GM19467 (cell line): ENCODE measurements at regions not wholly inside any gene's neighbourhood (a gene's known extent, or its start where the extent isn't known, plus 50 kb on each side); places are given as distances from the start of the nearest gene placed in this dataset.

Source experiments
- ATAC-seq: cut with Tn5 transposase; IDR thresholded peaks from one replicate; pipeline ENCODE4 v1.9.1; 2021; ENCODE audit warnings: mild to moderate bottlenecking, moderate library complexity; ENCODE audit not compliant: unreplicated experiment

- no peak for ATAC-seq
Measured at GRCh38 chr13:77425705-77426104, 98.8 kb upstream of the MYCBP2 start.

DNA sequence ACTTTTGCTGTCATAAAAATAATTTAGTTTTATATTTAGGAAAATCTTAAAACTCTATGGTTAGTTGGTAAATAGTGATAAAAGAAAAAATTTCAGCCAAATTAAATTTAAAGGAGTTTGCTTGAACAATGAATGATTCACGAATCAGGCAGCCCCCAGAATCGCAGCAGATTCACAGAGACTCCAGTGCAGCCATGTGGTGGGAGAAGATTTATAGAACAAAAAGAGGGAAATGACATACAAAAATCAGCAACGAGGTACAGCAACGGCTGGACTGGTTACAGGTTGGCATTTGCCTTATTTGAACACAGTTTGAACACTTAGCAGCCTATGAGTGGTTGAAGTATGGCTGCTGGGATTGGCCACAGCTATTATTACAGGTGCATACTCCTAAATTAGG is 96.4 kb upstream of the MYCBP2 start:
- ATAC-seq = no peak

GRCh38 chr13:77422724-77423123 is 95.8 kb upstream of the MYCBP2 start:
- ATAC-seq = no peak

DNA sequence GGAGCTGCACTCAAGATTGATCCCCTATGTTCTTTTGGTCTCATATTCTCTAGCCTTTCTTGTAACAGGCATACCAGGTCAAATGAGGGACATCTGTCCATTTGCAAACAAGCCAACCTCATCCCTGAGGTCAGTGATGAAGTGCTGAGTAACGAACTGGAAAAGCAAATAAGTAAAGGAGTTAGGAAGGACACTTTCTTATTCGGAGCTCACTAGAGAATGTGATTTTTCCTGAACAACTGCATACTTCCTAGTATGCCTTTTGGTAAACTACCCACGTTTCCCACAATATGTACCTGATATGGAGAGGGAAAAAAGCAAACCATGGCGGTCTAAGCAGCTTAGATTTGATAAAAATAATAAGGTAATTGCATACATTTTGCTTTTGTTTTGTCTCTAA is 91.0 kb upstream of the MYCBP2 start:
- no peak for ATAC-seq

GRCh38 chr13:77416666-77417212 is 89.8 kb upstream of the MYCBP2 start:
- no peak for ATAC-seq

DNA sequence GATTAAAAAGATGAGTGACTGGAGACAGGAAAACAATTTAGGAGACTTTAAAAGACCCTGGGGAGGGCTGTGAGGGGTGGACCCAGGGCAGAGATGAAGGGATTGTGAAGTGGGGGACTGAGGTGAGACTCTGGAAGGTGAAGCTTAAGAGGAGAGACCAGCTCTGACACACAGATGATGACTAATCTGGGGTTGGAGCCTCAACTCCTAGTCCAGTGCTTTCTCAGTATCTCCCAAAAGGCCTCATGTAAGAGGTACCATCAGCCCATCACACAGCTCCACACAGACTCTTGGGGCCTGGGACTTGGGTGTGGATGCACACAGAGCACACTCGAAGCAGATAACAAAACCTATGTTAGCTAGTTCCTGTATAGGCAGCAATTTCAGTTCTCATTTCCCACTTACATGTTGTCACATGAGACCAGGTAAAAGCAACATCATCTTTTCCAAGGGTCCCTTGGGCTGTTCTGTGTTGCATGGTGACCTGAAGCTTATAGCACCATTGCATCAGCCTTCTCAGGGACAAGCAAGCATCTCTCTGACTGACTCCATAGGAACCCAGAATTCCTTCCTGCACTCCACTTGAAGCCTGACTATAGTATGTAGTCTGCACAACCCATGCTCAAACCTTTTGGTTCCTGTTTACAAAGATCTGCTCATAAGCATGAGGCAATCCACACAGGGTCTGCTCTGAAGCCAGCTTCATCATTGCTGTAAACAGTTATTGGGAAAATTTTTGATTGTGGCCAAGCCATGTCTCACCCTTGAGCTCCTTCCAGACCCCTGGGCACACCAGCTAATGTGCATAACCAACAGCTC is 88.6 kb upstream of the MYCBP2 start:
- peak; percentile 70 for ATAC-seq

DNA sequence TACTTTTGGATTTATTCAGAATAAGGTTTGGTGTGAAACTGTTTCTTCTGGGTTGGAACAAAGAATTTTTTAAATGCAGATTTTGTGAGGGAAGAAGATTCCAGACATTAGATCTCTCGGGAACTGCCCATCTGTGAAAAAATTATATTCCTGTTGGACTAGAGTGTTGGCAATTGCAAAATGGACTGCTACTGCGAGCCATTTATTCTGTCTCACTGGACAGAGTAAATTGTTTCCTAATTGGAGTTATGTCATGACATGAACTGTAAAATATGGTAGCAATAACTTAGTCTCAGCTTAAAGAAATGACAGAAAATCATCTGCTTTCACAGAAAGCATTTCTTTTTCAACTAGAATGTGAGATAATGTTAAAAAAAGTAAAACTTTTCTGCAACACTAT is 86.0 kb upstream of the MYCBP2 start:
- no peak for ATAC-seq

GRCh38 chr13:77412116-77412635 is 85.3 kb upstream of the MYCBP2 start:
- ATAC-seq = no peak

- ATAC-seq = no peak
Measured at GRCh38 chr13:77409412-77409811, 82.5 kb upstream of the MYCBP2 start.

DNA sequence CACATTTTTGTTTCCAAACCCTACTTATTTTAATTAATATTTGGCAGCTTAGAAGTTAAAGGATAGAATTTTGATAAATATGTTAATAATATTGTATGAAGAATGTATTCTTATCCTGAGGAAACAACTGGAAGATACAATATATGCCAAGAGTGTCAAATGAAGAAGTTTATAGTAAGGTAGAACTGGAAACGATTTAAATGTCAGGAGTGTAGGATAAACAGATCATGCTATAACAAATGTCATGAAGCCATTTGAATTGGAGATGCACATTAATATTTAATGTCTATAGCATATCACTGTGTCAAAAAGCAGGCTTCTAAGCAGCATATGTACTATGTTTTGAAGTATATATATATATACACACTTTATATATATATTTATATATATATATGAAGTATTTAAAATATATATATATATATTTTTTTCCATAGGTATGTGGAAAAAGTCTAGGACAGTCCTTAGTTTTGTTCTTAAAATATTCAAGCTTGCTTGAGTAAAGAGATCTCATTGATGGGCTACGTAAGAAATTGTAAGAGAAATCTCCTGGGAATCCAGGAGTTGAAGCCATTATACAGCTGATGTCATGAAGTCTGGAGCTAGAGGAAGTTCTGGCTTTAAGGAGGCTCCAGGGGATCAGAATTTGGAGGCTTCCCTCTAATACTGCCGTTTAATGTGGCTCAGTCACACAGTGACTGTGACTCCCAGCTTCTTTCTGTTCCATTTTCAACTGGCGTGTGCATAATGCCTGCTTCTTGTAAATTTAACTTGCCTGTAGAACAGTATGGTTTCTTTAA is 79.9 kb upstream of the MYCBP2 start:
- no peak for ATAC-seq

DNA sequence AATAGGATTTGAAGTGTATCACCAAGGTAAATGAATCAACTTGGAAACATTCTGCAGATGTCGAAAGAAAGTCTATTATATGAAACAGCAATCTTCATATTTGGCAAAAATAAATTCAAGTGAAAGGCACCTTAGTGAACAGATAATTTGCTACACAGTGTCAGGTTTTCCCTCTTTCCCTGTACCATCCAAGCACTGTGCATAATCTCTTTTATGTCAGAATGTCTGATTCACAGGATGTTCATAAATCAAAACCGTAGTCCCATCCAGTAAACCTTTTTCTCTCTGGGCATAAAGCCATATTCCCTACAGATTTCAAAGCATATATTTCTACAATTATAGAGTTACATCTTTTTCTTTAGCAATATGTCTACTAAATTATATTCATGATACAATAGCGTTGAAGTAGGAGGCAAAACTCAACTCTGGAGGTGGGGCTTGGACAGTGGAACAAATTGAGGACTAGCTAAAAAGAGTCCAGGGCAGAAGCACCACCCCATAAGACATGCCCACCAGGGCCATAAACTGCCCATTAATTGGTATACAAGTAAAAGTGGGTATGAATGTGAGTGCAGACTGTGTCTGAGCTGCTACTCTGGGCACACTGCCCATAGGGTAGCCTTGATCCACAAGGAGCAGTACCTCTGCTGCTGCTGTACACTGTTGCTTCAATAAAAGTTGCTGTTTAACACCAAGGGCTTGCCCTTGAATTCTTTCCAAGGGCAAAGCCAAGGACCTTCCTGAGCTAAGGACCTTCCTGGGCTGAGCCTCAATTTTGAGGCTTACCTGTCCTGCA is 72.1 kb upstream of the MYCBP2 start:
- no peak for ATAC-seq

GRCh38 chr13:77397636-77398035 is 70.7 kb upstream of the MYCBP2 start:
- no peak for ATAC-seq

GRCh38 chr13:77391475-77391874 is 64.6 kb upstream of the MYCBP2 start:
- no peak for ATAC-seq

DNA sequence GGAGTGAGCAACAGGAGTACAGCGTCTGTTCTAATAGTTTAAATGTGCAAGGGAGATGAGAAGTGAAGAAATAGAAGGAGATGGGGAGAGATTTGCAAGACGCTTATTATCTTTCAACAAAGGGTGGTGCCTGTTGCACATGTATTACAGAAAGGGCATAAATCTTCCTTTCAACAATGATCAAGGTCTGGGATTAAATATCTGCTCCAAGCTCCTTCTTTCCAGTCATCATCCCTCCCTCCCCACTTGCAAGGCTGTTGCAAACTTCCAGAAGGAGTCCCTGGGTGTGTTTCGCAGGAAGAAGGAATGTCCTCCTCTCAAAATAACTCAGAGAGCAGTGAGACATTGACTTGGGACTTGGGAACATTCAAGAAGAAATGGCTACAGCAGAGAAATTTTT is 63.5 kb upstream of the MYCBP2 start:
- no peak for ATAC-seq

- no peak for ATAC-seq
Measured at GRCh38 chr13:77389625-77390000, 62.7 kb upstream of the MYCBP2 start.

GRCh38 chr13:77388944-77389624 is 62.2 kb upstream of the MYCBP2 start:
- no peak for ATAC-seq

DNA sequence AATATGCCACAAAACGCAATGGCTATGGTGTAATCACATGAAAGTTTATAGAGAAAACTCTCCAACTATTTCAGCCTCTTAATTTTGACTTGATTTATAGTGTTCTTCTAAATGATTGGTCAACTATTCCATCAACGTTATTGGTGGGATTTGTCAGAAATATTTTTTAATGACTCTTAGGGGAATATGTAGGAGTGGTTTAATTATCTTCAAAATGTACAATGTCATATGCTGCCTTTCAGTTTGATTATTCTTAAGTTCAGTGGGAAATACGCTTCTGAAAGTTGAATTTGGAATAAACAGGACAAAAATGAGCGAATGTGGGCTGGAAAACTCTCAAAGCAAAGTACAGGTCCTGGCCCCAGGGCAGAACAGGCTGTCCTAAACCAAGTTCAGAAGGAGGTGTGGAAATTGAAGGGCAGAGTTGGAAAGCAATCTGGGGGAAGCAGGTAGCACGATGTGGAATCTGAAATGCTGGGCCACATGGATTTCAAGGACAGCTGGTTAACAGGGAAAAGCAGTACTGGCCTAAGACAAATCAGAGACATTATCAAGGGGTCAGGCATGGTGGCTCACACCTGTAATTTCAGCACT is 60.8 kb upstream of the MYCBP2 start:
- ATAC-seq = no peak

DNA sequence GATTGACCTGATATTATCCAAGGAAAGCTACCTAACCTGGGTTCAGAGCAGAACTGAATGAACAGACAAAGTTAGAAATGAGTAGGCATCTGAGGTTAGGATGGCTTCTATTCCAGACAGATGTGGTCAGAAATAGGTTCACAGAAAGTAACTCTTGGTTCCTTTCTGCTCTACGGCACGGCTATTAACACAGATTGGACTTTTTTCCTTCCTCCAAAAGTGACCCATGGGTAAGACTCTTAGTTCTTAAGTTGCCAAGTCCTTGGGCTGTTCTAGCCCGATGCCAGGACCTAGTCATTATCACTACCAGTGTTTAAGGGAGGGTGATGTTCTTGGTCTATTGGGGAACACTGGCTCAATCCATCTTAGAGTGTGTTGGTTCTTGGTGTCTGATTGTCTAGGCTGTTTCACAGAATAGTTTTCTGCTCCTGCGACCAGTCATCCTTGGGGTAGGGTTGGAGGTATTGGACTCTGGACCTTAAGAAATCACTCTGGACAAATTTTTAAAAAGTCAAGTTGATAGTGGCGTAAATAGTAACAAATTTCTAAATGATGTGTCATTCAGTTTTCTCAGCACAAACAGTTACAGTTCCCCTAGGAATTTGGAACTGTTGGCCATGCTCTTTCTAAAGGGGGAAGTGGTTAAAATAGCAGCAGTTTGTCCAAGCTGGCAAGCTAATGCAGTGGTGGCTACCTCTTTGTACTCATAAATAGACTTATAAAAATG is 60.1 kb upstream of the MYCBP2 start:
- no peak for ATAC-seq

DNA sequence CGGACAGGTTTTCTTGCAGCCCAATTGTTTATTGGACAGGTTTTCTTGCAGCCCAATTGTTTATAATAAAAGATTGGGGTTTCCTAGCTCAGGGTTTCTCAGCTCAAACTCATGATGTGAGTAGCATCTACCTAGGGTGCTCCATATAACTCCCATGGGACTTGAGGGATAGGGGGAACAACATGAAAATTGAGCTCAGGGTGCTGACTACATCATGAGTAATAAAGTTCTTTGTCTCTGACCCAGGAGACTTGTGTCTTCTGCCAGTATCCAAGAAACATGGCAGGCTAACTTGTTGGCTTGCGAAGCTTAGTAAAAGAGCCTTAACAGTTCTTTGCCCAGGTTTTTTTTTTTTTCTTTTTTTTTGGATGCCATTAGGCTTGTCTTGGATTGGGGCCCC is 59.2 kb upstream of the MYCBP2 start:
- ATAC-seq = no peak
